ACC112 (cell line): ENCODE measurements at regions not wholly inside any gene's neighbourhood (a gene's known extent, or its start where the extent isn't known, plus 50 kb on each side); places are given as distances from the start of the nearest gene placed in this dataset.
"Not testable (repeated sequence)": the region's sequence is repeated elsewhere in the genome, so short reads cannot be mapped to it uniquely, and the experiment has no call there.

Experiments
- H2AFZ ChIP-seq: fragments of 200-600 bp; sonication (generic); one replicate; pipeline ENCODE4 v1.6.0; 2017; ENCODE audit warnings: antibody characterized with exemption, low read length; ENCODE audit not compliant: unreplicated experiment
- H3K27ac ChIP-seq: fragments of 200-600 bp; sonication (generic); 2 replicates; pipeline ENCODE4 v1.5.1; 2014; ENCODE audit warnings: low read depth, mild to moderate bottlenecking, antibody characterized with exemption, low read length, moderate library complexity
- H3K27me3 ChIP-seq: fragments of 200-600 bp; sonication (generic); 2 replicates; pipeline ENCODE4 v1.6.1; 2014; ENCODE audit warnings: mild to moderate bottlenecking, antibody characterized with exemption, low read length, moderate library complexity, mixed read lengths; ENCODE audit not compliant: insufficient read depth
- H3K36me3 ChIP-seq: fragments of 200-600 bp; sonication (generic); 2 replicates; pipeline ENCODE4 v1.6.1; 2016; ENCODE audit warnings: mild to moderate bottlenecking, antibody characterized with exemption, low read length, moderate library complexity, mixed read lengths; ENCODE audit not compliant: insufficient read depth
- H3K4me1 ChIP-seq: fragments of 200-600 bp; sonication (generic); one replicate; pipeline ENCODE4 v1.6.1; 2016; ENCODE audit warnings: low read length, mixed read lengths; ENCODE audit not compliant: insufficient read depth, unreplicated experiment, control insufficient read depth
- H3K4me3 ChIP-seq: fragments of 200-600 bp; sonication (generic); 2 replicates; pipeline ENCODE4 v1.5.1; 2014; ENCODE audit warnings: mild to moderate bottlenecking, low read depth, low read length
- H3K79me2 ChIP-seq: fragments of 200-600 bp; sonication (generic); one replicate; pipeline ENCODE4 v1.6.0; 2016; ENCODE audit warnings: low read length; ENCODE audit not compliant: control insufficient read depth, unreplicated experiment, insufficient read depth

GRCh38 chr5:111839438-111839837, 82.4 kb upstream of the NREP start:
- Histone ChIP-seq H2AFZ (no peak overlapping the region), H3K4me3 (no peak overlapping the region), H3K27me3 (no peaks in the 10 kb centered on the region), H3K4me1 (peaks cover 24% of the 10 kb centered on the region), H3K36me3 (no peaks in the 10 kb centered on the region), H3K27ac (no peak overlapping the region), H3K79me2 (no peaks in the 10 kb centered on the region)

- Histone ChIP-seq H3K79me2 (no peaks in the 10 kb centered on the region), H3K4me3 (no peak overlapping the region), H3K36me3 (no peaks in the 10 kb centered on the region), H3K27me3 (no peaks in the 10 kb centered on the region), H2AFZ (peak overlapping the region; percentile 43), H3K27ac (no peak overlapping the region), H3K4me1 (peaks cover 27% of the 10 kb centered on the region)
These were observed 79.4 kb upstream of the NREP start for GRCh38 chr5:111836426-111836825.

GRCh38 chr5:111834926-111835599, 78.1 kb upstream of the NREP start:
- Histone ChIP-seq H3K27ac (peak overlapping the region; percentile 23; the same call in 1 of the 2 replicates), H3K4me1 (peaks cover 33% of the 10 kb centered on the region), H3K4me3 (no peak overlapping the region), H2AFZ (peak overlapping the region; percentile 32), H3K79me2 (no peaks in the 10 kb centered on the region), H3K27me3 (no peaks in the 10 kb centered on the region), H3K36me3 (no peaks in the 10 kb centered on the region)

- Histone ChIP-seq H3K4me1 (peaks cover 33% of the 10 kb centered on the region), H3K79me2 (no peaks in the 10 kb centered on the region)
These were observed 73.3 kb upstream of the NREP start for GRCh38 chr5:111830333-111830732.

GRCh38 chr5:111829701-111830100, 72.7 kb upstream of the NREP start:
- H3K36me3 ChIP-seq, result no peaks in the 10 kb centered on the region
- no peaks in the 10 kb centered on the region for H3K27me3 ChIP-seq
- H3K4me3 ChIP-seq, result peak overlapping the region; percentile 39; the same call in 1 of the 2 replicates
- H3K79me2 ChIP-seq, result no peaks in the 10 kb centered on the region
- H3K27ac ChIP-seq, result peak overlapping the region; percentile 95
- H3K4me1 ChIP-seq, result peaks cover 27% of the 10 kb centered on the region
- no peak overlapping the region for H2AFZ ChIP-seq

More at GRCh38 chr5:111830333-111830732, 73.3 kb upstream of the NREP start:
- H2AFZ ChIP-seq, result no peak overlapping the region
- H3K4me3 ChIP-seq, result peak overlapping the region; percentile 39; the same call in 1 of the 2 replicates
- peak overlapping the region; percentile 95 for H3K27ac ChIP-seq
- H3K36me3 ChIP-seq, result no peaks in the 10 kb centered on the region
- no peaks in the 10 kb centered on the region for H3K27me3 ChIP-seq

- Histone ChIP-seq H3K4me3 (no peak overlapping the region), H3K36me3 (no peaks in the 10 kb centered on the region), H3K4me1 (peaks cover 22% of the 10 kb centered on the region), H3K27ac (no peak overlapping the region), H3K79me2 (no peaks in the 10 kb centered on the region), H2AFZ (no peak overlapping the region), H3K27me3 (no peaks in the 10 kb centered on the region)
These were observed 69.1 kb upstream of the NREP start for GRCh38 chr5:111826064-111826463.

- Histone ChIP-seq H3K36me3 (no peaks in the 10 kb centered on the region), H3K27ac (no peak overlapping the region), H3K4me3 (no peak overlapping the region), H3K4me1 (no peaks in the 10 kb centered on the region), H3K27me3 (no peaks in the 10 kb centered on the region), H2AFZ (no peak overlapping the region), H3K79me2 (no peaks in the 10 kb centered on the region)
These were observed 63.1 kb upstream of the NREP start for GRCh38 chr5:111820072-111820471.

GRCh38 chr5:111819028-111819427, 62.0 kb upstream of the NREP start:
- H2AFZ ChIP-seq, H3K4me1 ChIP-seq, H3K36me3 ChIP-seq, H3K79me2 ChIP-seq, H3K27ac ChIP-seq, H3K27me3 ChIP-seq, H3K4me3 ChIP-seq: not testable (repeated sequence)

GRCh38 chr5:111813537-111813936, 56.5 kb upstream of the NREP start:
- no peak overlapping the region for H2AFZ ChIP-seq
- H3K4me3 ChIP-seq, result no peak overlapping the region
- no peaks in the 10 kb centered on the region for H3K27me3 ChIP-seq
- H3K4me1 ChIP-seq, result no peaks in the 10 kb centered on the region
- H3K27ac ChIP-seq, result no peak overlapping the region
- H3K36me3 ChIP-seq, result no peaks in the 10 kb centered on the region
- no peaks in the 10 kb centered on the region for H3K79me2 ChIP-seq

- Histone ChIP-seq H2AFZ (no peak overlapping the region), H3K27me3 (no peaks in the 10 kb centered on the region), H3K79me2 (no peaks in the 10 kb centered on the region), H3K36me3 (no peaks in the 10 kb centered on the region), H3K4me1 (no peaks in the 10 kb centered on the region), H3K27ac (no peak overlapping the region), H3K4me3 (no peak overlapping the region)
These were observed 53.1 kb upstream of the NREP start for GRCh38 chr5:111810112-111810511.
